ENCODE measurements at regions not wholly inside any gene's neighbourhood (a gene's known extent, or its start where the extent isn't known, plus 50 kb on each side); places are given as distances from the start of the nearest gene placed in this dataset.
A peak's percentile ranks its signal among the peaks of the same experiment; 100 is the strongest.
"Not testable (repeated sequence)": the region's sequence is repeated elsewhere in the genome, so short reads cannot be mapped to it uniquely, and the experiment has no call there.

DNA sequence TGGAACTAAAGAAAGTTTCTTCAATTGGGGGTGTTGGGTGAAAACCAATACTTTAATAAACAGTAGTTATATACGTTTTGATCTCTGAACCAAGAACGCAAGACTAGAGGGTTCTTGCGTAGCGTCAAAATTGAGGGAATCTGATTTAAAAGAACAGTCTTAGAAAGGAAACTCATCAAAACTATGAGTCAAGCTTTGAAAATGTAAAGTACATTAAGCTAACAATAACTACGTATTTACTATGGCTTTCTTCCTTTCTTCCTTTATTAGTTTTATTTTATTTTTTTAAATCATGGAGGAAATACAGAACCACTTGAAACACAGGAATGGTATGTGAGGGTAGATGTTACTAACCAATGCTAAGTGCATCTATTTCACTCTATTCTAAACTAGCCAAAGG is 287.0 kb upstream of the RSPO3 start:
- no peak for ATAC-seq (replicated peaks)
- H3K4me1 Mint-ChIP-seq, result no peaks in the 10 kb centered on the region
- no peaks in the 10 kb centered on the region for H3K27me3 Mint-ChIP-seq
- no peaks in the 10 kb centered on the region for H3K36me3 Mint-ChIP-seq
- no peaks in the 10 kb centered on the region for H3K9me3 Mint-ChIP-seq
- H3K4me3 Mint-ChIP-seq, result no peak overlapping the region
- no peak for DNase-seq
- H3K27ac Mint-ChIP-seq, result no peak overlapping the region

DNA sequence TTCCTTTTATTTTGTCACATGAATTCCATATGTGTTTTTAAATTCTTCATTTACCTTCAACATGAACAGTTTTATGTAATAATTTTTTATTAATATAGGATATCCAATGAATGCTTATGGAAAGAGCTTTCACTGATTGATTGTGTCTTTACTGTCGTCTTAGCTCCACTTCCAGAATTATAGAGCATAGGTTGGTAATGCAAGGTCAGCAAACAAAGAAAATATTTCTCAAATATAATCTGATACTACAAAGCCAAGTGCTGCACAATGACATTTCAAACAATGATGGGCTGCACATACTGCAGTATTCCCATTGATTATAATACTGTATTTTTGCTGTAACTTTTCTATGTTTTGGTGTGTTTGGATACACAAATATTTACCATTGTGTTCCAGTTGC is 275.7 kb upstream of the RSPO3 start:
- H3K27me3 Mint-ChIP-seq, result no peaks in the 10 kb centered on the region
- no peak overlapping the region for H3K27ac Mint-ChIP-seq
- DNase-seq, result no peak
- H3K4me1 Mint-ChIP-seq, result no peaks in the 10 kb centered on the region
- no peak for ATAC-seq (replicated peaks)
- no peak overlapping the region for H3K4me3 Mint-ChIP-seq
- H3K9me3 Mint-ChIP-seq, result no peaks in the 10 kb centered on the region
- no peaks in the 10 kb centered on the region for H3K36me3 Mint-ChIP-seq

DNA sequence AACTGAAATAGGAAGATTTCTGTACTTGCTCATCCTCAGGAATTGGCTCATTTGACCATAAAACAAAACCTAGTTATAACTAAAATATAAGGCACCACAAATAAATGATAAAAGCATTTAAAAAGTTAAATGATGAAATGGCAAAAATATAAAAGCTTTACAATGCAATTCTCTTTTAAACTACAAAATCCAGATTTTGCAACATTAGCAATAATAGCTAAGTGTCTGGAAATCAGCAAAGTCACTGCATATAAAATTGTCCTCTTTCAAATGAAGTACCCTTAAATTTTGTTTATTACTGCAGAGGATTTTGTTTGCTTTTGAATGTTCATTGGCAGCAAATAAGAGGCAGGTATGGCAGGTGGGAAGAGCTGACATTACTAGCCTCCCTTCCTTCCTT is 270.4 kb upstream of the RSPO3 start:
- H3K36me3 Mint-ChIP-seq, result no peaks in the 10 kb centered on the region
- peaks cover 0 to 4% of the 10 kb centered on the region in 2 donors for H3K9me3 Mint-ChIP-seq
- H3K27ac Mint-ChIP-seq, result no peak overlapping the region
- H3K27me3 Mint-ChIP-seq, result no peaks in the 10 kb centered on the region
- H3K4me1 Mint-ChIP-seq, result no peaks in the 10 kb centered on the region
- no peak overlapping the region for H3K4me3 Mint-ChIP-seq
- ATAC-seq (replicated peaks), result no peak
- DNase-seq, result no peak

DNA sequence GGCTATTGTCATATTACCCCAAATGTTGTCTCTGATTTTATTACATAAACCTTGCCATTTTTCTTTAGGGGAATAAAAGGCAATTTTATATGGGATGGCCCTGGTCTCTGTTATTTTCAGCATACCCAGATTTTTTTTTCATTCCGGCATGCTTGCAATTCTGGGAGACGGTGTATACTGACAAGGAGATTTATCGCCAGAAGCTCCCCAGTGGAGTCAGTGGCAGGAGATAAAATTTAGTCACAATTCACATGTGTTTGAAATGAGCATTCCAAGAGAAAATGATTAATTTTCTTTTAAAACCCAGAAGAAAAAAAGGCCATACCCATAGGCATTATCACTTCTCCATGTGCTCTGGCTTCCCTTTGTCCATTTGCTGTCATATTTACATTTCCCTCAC is 250.8 kb upstream of the RSPO3 start:
- no peak for DNase-seq

GRCh38 chr6:126873351-126873750 is 245.1 kb upstream of the RSPO3 start:
- DNase-seq (no peak), ATAC-seq (replicated peaks) (no peak)
- no peaks in the 10 kb centered on the region for H3K36me3 Mint-ChIP-seq
- H3K27me3 Mint-ChIP-seq, result no peaks in the 10 kb centered on the region
- no peaks in the 10 kb centered on the region for H3K9me3 Mint-ChIP-seq
- H3K4me1 Mint-ChIP-seq, result no peaks in the 10 kb centered on the region
- H3K27ac Mint-ChIP-seq, result no peak overlapping the region
- H3K4me3 Mint-ChIP-seq, result no peak overlapping the region

More for the DNA sequence above, 250.8 kb upstream of the RSPO3 start:
- H3K27ac Mint-ChIP-seq, result no peak overlapping the region
- no peaks in the 10 kb centered on the region for H3K4me1 Mint-ChIP-seq
- H3K4me3 Mint-ChIP-seq, result no peak overlapping the region
- ATAC-seq (replicated peaks), result no peak
- no peaks in the 10 kb centered on the region for H3K27me3 Mint-ChIP-seq
- peaks cover 0 to 3% of the 10 kb centered on the region in 2 donors for H3K9me3 Mint-ChIP-seq
- no peaks in the 10 kb centered on the region for H3K36me3 Mint-ChIP-seq

DNA sequence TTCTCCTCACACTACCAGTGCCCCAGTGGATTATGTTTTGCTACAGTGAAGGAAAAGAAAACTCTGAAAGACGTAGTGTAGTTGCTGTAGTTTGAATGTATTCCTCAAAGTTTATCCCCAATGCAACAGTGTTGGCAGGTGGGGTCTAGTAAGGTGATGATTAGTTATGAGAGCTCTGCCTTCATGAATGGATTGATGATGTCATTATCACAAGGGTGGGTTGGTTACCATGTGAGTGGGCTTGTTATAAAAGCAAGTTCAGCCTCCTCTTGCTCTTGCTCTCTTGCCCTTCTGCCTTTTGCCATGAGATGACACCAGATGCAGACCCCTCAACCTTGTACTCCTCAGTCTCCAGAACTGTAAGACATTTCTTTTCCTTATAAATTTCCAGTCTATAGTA is 244.7 kb upstream of the RSPO3 start:
- no peaks in the 10 kb centered on the region for H3K9me3 Mint-ChIP-seq
- no peaks in the 10 kb centered on the region for H3K36me3 Mint-ChIP-seq
- H3K27me3 Mint-ChIP-seq, result no peaks in the 10 kb centered on the region
- no peak overlapping the region for H3K27ac Mint-ChIP-seq
- ATAC-seq (replicated peaks) (no peak), DNase-seq (no peak)
- H3K4me1 Mint-ChIP-seq, result no peaks in the 10 kb centered on the region
- no peak overlapping the region for H3K4me3 Mint-ChIP-seq

GRCh38 chr6:126876446-126876845 is 242.0 kb upstream of the RSPO3 start:
- Mint-ChIP-seq H3K4me1 (peaks cover 0 to 5% of the 10 kb centered on the region in 2 donors), H3K9me3 (peaks cover 0 to 2% of the 10 kb centered on the region in 2 donors), H3K27me3 (no peaks in the 10 kb centered on the region), H3K36me3 (no peaks in the 10 kb centered on the region), H3K27ac (no peak overlapping the region), H3K4me3 (no peak overlapping the region)
- ATAC-seq (replicated peaks) (no peak), DNase-seq (no peak)

- Mint-ChIP-seq H3K27me3 (no peaks in the 10 kb centered on the region), H3K27ac (no peak overlapping the region), H3K4me3 (no peak overlapping the region), H3K4me1 (peaks cover 0 to 5% of the 10 kb centered on the region in 2 donors), H3K36me3 (no peaks in the 10 kb centered on the region), H3K9me3 (peaks cover 0 to 4% of the 10 kb centered on the region in 2 donors)
- DNase-seq, result no peak
- ATAC-seq (replicated peaks), result no peak
These were observed 237.5 kb upstream of the RSPO3 start for GRCh38 chr6:126880964-126881363.

DNA sequence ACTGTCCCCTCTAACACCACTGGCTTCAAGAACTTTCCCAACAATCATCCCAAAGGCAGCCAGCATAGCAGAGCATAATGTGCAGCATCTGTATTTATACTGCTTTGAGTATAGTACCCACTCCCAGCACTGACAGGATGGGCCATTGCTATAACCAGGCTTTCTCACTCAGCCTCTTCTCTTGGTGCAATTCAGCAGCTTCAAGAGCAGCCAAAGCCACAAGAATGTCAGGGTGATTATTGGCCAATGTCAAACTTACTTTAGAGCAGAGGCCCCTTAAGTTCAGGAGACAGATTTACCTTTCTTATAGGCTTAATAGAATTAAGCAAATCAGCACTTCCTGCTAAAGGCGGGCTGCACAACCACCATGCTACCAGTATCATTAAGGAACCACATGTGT is 232.4 kb upstream of the RSPO3 start:
- Mint-ChIP-seq H3K27me3 (no peaks in the 10 kb centered on the region), H3K36me3 (no peaks in the 10 kb centered on the region), H3K4me3 (no peak overlapping the region), H3K4me1 (peaks cover 0 to under 1% of the 10 kb centered on the region in 2 donors), H3K27ac (no peak overlapping the region), H3K9me3 (peaks cover 3% of the 10 kb centered on the region in 2 donors)
- ATAC-seq (replicated peaks), result no peak
- DNase-seq, result no peak

DNA sequence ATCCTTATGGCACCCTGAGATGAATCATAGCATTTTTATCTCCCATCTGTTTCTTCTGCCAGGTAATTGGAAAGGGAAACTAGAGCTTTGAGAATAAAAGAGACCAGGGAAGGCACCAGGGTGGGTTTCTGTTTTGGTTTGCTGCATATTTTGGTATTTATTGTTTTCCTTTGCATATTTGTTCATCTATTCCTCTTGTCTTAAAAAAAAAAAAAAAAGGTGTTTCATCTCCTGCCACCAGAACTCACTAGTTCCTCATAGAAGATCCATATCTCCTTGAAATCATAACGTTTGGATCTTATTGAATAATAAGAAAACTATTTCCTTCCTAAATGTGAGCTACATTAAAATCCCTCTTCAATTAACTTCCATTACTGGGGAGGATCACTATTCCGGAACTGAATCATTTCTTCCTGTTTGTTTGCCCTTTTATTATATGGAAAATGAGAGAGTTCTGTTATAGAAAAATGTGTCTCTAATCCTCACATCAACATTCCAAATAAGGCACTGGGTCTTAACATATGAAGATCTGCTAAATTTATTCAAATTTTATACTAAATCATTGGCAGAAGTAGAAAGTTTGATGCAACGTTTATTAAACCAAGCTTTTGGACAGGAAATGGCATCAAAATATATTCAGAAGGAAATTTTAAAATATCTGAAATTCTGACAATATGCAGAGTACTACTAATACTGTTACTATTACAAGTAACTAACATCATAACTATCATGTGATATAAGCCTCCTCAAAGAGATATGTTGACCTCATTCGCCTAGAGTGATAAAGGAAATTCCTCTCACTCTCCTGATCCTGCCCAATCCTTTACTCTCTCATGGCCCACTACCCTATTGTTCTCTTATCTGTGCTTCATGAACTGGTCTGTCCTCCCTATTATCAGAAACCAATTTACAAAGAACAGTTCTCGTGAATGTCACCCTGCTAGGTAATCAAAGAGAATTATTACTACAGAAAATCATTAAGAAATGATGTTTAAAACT is 229.4 kb upstream of the RSPO3 start:
- Mint-ChIP-seq H3K27ac (peak overlapping the region; percentile 38), H3K36me3 (no peaks in the 10 kb centered on the region), H3K4me1 (no peaks in the 10 kb centered on the region), H3K9me3 (peaks cover 4 to 12% of the 10 kb centered on the region in 2 donors), H3K27me3 (no peaks in the 10 kb centered on the region), H3K4me3 (no peak overlapping the region)
- DNase-seq (no peak), ATAC-seq (replicated peaks) (no peak)

GRCh38 chr6:126890055-126890454 is 228.4 kb upstream of the RSPO3 start:
- H3K27me3 Mint-ChIP-seq, result no peaks in the 10 kb centered on the region
- H3K9me3 Mint-ChIP-seq, result peaks cover 4 to 12% of the 10 kb centered on the region in 2 donors
- H3K36me3 Mint-ChIP-seq, result no peaks in the 10 kb centered on the region
- H3K27ac Mint-ChIP-seq, result no peak overlapping the region
- ATAC-seq (replicated peaks) (no peak), DNase-seq (no peak)
- H3K4me3 Mint-ChIP-seq, result no peak overlapping the region
- H3K4me1 Mint-ChIP-seq, result no peaks in the 10 kb centered on the region

GRCh38 chr6:126891158-126891557 is 227.3 kb upstream of the RSPO3 start:
- no peak overlapping the region for H3K4me3 Mint-ChIP-seq
- no peak overlapping the region for H3K27ac Mint-ChIP-seq
- peaks cover 4 to 12% of the 10 kb centered on the region in 2 donors for H3K9me3 Mint-ChIP-seq

DNA sequence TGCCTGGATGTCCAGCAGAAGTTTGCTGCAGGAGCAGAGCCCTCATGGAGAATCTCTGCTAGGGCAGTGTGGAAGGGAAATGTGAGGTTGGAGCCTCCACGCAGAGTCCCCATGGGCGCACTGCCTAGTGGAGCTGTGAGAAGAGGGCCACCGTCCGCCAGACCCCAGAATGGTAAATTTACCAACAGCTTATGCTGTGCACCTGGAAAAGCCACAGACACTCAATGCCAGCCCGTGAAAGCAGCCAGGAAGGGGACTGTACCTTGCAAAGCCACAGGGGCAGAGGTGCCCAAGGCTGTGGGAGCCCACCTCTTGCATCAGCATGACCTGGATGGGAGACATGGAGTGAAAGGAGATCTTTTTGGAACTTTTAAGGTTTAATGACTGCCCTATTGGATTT is 225.6 kb upstream of the RSPO3 start:
- H3K4me1 Mint-ChIP-seq; ATAC-seq (replicated peaks); H3K36me3 Mint-ChIP-seq; H3K27me3 Mint-ChIP-seq; H3K4me3 Mint-ChIP-seq; DNase-seq; H3K27ac Mint-ChIP-seq: not testable (repeated sequence)
- H3K9me3 Mint-ChIP-seq, result peaks cover 4 to 12% of the 10 kb centered on the region in 2 donors

More at GRCh38 chr6:126891158-126891557, 227.3 kb upstream of the RSPO3 start:
- no peak for ATAC-seq (replicated peaks)
- Mint-ChIP-seq H3K4me1 (no peaks in the 10 kb centered on the region), H3K36me3 (no peaks in the 10 kb centered on the region), H3K27me3 (no peaks in the 10 kb centered on the region)
- DNase-seq, result no peak

DNA sequence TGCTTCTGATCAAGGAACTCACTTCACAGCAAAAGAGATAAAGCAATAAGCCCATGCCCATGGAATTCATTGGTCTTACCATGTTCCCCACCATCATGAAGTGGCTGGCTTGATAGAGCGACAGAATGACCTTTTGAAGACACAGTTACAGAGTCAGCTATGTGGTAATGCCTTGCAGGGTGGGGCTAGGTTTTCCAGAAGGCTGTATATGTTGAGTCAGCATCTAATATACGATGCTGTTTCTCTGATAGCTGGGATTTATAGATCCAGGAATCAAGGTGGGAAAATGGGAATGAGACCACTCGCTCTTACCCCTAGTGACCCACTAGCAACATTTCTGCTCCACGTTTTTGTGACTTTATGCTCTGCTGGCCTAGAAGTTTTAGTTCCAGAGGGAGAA is 220.7 kb upstream of the RSPO3 start:
- peak in 1 of 2 donors; percentile 12 for ATAC-seq (replicated peaks)
- Mint-ChIP-seq H3K27ac (no peak overlapping the region), H3K4me1 (no peaks in the 10 kb centered on the region), H3K4me3 (no peak overlapping the region), H3K36me3 (no peaks in the 10 kb centered on the region), H3K27me3 (no peaks in the 10 kb centered on the region), H3K9me3 (no peaks in the 10 kb centered on the region)
- no peak for DNase-seq

GRCh38 chr6:126904176-126904575 is 214.3 kb upstream of the RSPO3 start:
- Mint-ChIP-seq H3K27ac (no peak overlapping the region), H3K27me3 (no peaks in the 10 kb centered on the region), H3K4me3 (no peak overlapping the region), H3K36me3 (no peaks in the 10 kb centered on the region), H3K4me1 (no peaks in the 10 kb centered on the region), H3K9me3 (no peaks in the 10 kb centered on the region)
- ATAC-seq (replicated peaks) (no peak), DNase-seq (no peak)
